ENCODE measurements at regions not wholly inside any gene's neighbourhood (a gene's known extent, or its start where the extent isn't known, plus 50 kb on each side); places are given as distances from the start of the nearest gene placed in this dataset.

DNA sequence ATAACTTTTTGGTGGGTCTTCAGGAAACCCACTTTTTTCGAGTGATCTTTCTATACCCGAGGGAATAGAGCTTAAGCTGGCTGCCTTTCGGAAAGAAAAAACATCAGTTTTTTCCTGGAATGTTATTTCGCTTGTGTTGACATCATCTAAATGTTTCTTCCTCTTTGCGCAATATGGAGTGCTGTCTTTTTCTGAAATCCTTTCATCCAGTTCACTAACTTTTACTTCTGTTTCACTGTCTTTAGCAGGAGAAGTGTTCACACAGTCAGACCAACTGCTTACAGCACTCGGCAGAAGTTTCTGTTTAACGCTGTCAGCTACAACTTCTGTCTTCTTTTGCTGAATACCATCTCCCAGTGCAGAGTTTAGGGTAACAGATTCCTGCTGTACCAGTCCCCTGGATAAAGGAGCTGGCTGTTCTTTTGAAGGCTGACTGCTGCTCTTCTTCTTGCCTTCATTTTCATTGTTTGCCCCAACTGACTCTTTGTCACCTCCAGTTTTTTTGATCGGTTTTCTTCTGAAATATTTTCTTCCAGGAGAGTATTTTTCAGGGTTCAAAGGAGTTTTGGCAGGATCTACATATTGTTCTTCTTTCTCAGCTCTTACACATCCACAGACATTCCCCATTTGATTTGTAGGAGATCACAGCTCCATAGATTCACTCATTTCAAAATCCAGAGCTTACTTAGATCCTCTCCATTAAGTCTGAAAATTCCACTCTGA is 50.0 kb upstream of the DST start (continued):
- no peak for TF ChIP-seq ZNF576 (CRISPR knock-in tag; IDR thresholded peaks at IDR 0.05)
- no peak for TF ChIP-seq DNMT3B (CRISPR knock-in tag; conservative IDR thresholded peaks at IDR 0.05)
- peak; percentile 49; the same call in 1 of the 2 replicates for TF ChIP-seq RXRB (CRISPR knock-in tag; IDR thresholded peaks at IDR 0.05; ENCODE audit: borderline replicate concordance)
- TF ChIP-seq ZNF713 (CRISPR knock-in tag; IDR thresholded peaks at IDR 0.05), result no peak
- TF ChIP-seq NFIB (CRISPR knock-in tag; IDR thresholded peaks at IDR 0.05; ENCODE audit: borderline replicate concordance), result no peak
- TF ChIP-seq CHD2 (IDR thresholded peaks at IDR 0.05; ENCODE audit: low read depth, low read length), result no peak
- TF ChIP-seq ZFP36L1 (CRISPR knock-in tag; IDR thresholded peaks at IDR 0.05), result no peak
- TF ChIP-seq SMAD3 (CRISPR knock-in tag; IDR thresholded peaks at IDR 0.05), result no peak
- TF ChIP-seq PRPF4 (IDR thresholded peaks at IDR 0.05; ENCODE audit: low read depth, low read length, poor library complexity, severe bottlenecking), result no peak
- TF ChIP-seq, protein P1, sequence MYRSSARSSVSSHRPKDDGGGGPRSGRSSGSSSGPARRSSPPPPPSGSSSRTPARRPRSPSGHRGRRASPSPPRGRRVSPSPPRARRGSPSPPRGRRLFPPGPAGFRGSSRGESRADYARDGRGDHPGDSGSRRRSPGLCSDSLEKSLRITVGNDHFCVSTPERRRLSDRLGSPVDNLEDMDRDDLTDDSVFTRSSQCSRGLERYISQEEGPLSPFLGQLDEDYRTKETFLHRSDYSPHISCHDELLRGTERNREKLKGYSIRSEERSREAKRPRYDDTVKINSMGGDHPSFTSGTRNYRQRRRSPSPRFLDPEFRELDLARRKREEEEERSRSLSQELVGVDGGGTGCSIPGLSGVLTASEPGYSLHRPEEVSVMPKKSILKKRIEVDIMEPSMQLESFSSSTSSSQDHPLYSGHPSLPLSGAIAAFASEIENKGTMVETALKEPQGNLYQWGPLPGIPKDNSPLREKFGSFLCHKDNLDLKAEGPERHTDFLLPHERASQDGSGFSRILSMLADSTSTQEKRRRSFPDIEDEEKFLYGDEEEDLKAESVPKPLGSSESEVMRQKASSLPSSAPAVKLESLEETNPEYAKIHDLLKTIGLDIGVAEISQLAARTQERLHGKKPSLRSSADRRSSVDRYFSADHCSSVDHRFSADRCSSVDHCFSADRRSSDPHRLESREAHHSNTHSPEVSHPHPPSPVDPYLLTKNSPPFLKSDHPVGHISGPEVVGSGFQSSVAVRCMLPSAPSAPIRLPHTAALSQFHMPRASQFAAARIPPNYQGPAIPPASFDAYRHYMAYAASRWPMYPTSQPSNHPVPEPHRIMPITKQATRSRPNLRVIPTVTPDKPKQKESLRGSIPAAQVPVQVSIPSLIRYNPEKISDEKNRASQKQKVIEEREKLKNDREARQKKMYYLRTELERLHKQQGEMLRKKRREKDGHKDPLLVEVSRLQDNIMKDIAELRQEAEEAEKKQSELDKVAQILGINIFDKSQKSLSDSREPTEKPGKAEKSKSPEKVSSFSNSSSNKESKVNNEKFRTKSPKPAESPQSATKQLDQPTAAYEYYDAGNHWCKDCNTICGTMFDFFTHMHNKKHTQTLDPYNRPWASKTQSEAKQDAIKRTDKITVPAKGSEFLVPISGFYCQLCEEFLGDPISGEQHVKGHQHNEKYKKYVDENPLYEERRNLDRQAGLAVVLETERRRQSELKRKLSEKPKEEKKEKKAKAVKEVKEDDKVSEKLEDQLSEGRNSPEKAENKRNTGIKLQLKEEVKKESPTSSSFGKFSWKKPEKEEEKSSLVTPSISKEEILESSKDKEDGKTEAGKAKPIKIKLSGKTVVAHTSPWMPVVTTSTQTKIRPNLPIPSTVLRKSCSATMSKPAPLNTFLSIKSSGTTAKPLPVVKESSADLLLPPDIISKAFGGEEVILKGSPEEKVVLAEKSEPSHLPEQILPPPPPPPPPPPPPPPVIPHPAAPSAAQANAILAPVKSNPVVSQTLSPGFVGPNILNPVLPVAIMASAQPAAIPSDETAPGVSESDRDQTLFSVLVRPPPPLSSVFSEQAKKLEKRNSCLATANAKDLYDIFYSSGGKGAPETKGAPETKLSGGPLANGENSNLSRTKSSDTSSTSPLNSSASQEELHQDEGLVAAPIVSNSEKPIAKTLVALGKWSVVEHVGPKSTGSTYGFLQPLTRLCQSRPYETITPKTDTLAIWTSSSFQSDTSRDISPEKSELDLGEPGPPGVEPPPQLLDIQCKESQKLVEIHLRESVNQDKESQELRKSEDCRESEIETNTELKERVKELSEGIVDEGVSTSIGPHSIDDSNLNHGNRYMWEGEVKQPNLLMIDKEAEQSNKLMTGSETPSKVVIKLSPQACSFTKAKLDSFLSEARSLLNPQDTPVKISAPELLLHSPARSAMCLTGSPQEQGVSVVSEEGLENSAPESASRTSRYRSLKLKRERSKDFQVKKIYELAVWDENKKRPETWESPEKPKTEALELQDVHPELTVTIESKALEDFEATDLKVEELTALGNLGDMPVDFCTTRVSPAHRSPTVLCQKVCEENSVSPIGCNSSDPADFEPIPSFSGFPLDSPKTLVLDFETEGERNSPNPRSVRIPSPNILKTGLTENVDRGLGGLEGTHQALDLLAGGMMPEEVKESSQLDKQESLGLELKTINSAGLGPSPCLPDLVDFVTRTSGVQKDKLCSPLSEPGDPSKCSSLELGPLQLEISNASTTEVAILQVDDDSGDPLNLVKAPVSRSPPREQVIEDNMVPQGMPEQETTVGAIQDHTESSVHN (CRISPR knock-in tag; IDR thresholded peaks at IDR 0.05), result no peak
- TF ChIP-seq ZBTB40 (IDR thresholded peaks at IDR 0.05), result no peak
- no peak for TF ChIP-seq ZBTB40 (CRISPR knock-in tag; IDR thresholded peaks at IDR 0.05)

All from HepG2 (cell line).